Lower lobe of right lung (tissue), 2 donors: ENCODE measurements at regions not wholly inside any gene's neighbourhood (a gene's known extent, or its start where the extent isn't known, plus 50 kb on each side); places are given as distances from the start of the nearest gene placed in this dataset.

Experiments
- ATAC-seq, 2 donors: fragments of 200-7000 bp; cut with Tn5 transposase; one replicate each; pipeline ENCODE4 v1.9.1; 2020 to 2022; ENCODE audit warnings: mild to moderate bottlenecking in 2 of 2, moderate library complexity in 2 of 2
- DNase-seq: peaks from one replicate; pipeline ENCODE4 v3.0.0-alpha.2; 2020
- H3K27ac ChIP-seq: fragments of 200-600 bp; one replicate; pipeline ENCODE4 v1.8.0; 2022
- H3K27me3 ChIP-seq: fragments of 200-600 bp; one replicate; pipeline ENCODE4 v1.8.0; 2022; ENCODE audit warnings: low read depth
- H3K36me3 ChIP-seq: fragments of 200-600 bp; one replicate; pipeline ENCODE4 v1.8.0; 2022; ENCODE audit warnings: mild to moderate bottlenecking
- H3K4me1 ChIP-seq: fragments of 200-600 bp; one replicate; pipeline ENCODE4 v1.8.0; 2022
- H3K4me3 ChIP-seq: fragments of 200-600 bp; one replicate; pipeline ENCODE4 v1.8.0; 2022; ENCODE audit warnings: mild to moderate bottlenecking
- H3K9me3 ChIP-seq: fragments of 200-600 bp; one replicate; pipeline ENCODE4 v1.8.0; 2022
- intact Hi-C: fragments of 100-400 bp; cut with DNase I; formaldehyde crosslinking; loops from one replicate; pipeline ENCODE4 v1.11.0; 2022
- TF ChIP-seq, protein P1 (sequence below): fragments of 200-600 bp; IDR thresholded peaks from one replicate; pipeline ENCODE4 v1.8.0; 2022; ENCODE audit warnings: antibody characterized with exemption, mild to moderate bottlenecking
- donor health status: DM: no; HTN: yes; CAD: no; lungs with severe emphysema.

DNA sequence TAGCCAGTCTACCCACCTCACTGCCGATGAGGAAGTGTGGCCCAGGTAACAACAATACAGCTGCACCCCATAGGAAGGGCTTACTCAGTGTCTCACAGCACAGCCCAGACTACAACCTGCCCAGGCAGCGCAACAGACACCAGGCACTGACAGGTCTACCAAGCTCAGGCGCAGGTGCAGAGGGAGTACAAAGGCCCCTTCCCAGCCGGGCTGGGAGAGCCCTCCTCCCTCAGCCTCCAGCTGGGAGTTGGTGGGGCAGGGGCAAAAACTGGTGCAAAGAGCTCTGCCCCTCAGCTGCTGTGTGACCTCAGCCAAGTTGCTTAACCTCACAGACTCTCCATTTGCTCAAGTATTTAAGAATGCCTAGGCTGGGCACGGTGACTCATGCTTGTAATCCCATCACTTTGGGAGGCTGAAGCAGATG, 112.6 kb upstream of the LHX1 start:
- no peak for DNase-seq
- H3K27me3 ChIP-seq = peaks cover 51% of the 10 kb centered on the region
- TF ChIP-seq, protein P1, sequence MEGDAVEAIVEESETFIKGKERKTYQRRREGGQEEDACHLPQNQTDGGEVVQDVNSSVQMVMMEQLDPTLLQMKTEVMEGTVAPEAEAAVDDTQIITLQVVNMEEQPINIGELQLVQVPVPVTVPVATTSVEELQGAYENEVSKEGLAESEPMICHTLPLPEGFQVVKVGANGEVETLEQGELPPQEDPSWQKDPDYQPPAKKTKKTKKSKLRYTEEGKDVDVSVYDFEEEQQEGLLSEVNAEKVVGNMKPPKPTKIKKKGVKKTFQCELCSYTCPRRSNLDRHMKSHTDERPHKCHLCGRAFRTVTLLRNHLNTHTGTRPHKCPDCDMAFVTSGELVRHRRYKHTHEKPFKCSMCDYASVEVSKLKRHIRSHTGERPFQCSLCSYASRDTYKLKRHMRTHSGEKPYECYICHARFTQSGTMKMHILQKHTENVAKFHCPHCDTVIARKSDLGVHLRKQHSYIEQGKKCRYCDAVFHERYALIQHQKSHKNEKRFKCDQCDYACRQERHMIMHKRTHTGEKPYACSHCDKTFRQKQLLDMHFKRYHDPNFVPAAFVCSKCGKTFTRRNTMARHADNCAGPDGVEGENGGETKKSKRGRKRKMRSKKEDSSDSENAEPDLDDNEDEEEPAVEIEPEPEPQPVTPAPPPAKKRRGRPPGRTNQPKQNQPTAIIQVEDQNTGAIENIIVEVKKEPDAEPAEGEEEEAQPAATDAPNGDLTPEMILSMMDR = no peak

GRCh38 chr17:36825113-36825512, 112.2 kb upstream of the LHX1 start:
- intact Hi-C loops = no loop called here
- Histone ChIP-seq H3K27me3 (peaks cover 51% of the 10 kb centered on the region), H3K4me3 (no peak overlapping the region), H3K4me1 (no peaks in the 10 kb centered on the region), H3K9me3 (no peaks in the 10 kb centered on the region), H3K36me3 (no peaks in the 10 kb centered on the region), H3K27ac (no peak overlapping the region)
- no peak for DNase-seq
- TF ChIP-seq, protein P1 = no peak
- ATAC-seq = no peak

More for the DNA sequence above, 112.6 kb upstream of the LHX1 start:
- Histone ChIP-seq H3K9me3 (no peaks in the 10 kb centered on the region), H3K4me1 (no peaks in the 10 kb centered on the region), H3K4me3 (no peak overlapping the region), H3K27ac (no peak overlapping the region), H3K36me3 (no peaks in the 10 kb centered on the region)
- peak in 1 of 2 donors; percentile 13 for ATAC-seq
- intact Hi-C loops = no loop called here

GRCh38 chr17:36825521-36825920, 111.8 kb upstream of the LHX1 start:
- no peak for DNase-seq
- Histone ChIP-seq H3K4me3 (no peak overlapping the region), H3K27ac (no peak overlapping the region), H3K9me3 (no peaks in the 10 kb centered on the region), H3K27me3 (peaks cover 51% of the 10 kb centered on the region), H3K36me3 (no peaks in the 10 kb centered on the region), H3K4me1 (no peaks in the 10 kb centered on the region)
- intact Hi-C loops = no loop called here
- TF ChIP-seq, protein P1 = no peak
- no peak for ATAC-seq

DNA sequence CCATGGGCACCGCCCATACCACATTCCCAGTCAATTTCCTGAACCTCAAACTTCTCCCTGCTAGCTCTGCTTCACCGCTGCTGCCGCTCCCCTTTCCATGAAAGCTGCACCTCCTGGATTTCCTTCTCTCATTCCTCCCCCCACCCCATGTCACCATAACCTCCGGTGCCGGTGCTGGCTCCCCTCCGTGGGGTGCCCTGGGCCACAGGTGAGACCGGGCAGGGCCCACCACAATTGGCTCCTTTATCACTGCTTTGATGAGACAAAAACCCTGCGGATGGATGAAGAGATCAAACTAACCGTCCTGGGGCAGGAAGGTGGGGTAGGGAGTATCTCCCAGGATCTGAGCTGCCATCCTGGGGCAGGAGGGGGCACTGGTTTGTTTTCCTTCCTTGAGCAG, 111.3 kb upstream of the LHX1 start:
- Histone ChIP-seq H3K9me3 (no peaks in the 10 kb centered on the region), H3K4me1 (no peaks in the 10 kb centered on the region), H3K4me3 (no peak overlapping the region), H3K27ac (no peak overlapping the region), H3K27me3 (peaks cover 47% of the 10 kb centered on the region), H3K36me3 (no peaks in the 10 kb centered on the region)
- intact Hi-C loops = no loop called here
- DNase-seq (no peak), ATAC-seq (no peak)
- TF ChIP-seq, protein P1 = no peak

DNA sequence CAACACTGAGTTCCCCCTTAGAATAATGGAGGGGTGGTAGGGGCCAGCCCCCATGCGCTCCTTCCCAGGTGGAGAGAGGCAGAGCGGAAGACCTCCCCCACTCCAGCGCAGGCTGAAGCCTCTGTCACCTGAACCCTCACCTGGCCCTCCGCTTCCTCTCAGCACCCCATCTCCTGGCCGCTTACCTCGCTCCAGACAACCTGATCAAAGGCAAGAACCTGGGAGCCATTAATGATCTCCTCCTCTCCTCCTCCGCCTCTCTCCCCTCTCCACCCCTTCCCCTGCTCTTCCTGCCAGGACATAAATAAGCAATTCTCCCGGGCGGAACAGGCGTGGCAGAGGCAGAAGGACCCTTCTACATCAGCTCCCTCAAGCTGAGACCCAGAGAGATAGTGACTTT, 110.2 kb upstream of the LHX1 start:
- intact Hi-C loops = no loop called here
- no peak for ATAC-seq

More for the DNA sequence above, 110.2 kb upstream of the LHX1 start:
- H3K27me3 ChIP-seq = peaks cover 43% of the 10 kb centered on the region
- DNase-seq = no peak
- H3K4me3 ChIP-seq = no peak overlapping the region
- no peaks in the 10 kb centered on the region for H3K9me3 ChIP-seq
- H3K4me1 ChIP-seq = no peaks in the 10 kb centered on the region
- TF ChIP-seq, protein P1 = no peak
- no peaks in the 10 kb centered on the region for H3K36me3 ChIP-seq
- no peak overlapping the region for H3K27ac ChIP-seq
